Adrenal gland (tissue), 9 donors: ENCODE measurements at regions not wholly inside any gene's neighbourhood (a gene's known extent, or its start where the extent isn't known, plus 50 kb on each side); places are given as distances from the start of the nearest gene placed in this dataset.

Experiments
- DNase-seq, 7 donors: peaks; one replicate each; pipeline ENCODE4 v3.0.0-alpha.2; 2019 to 2020
- H3K27ac ChIP-seq, 5 donors: fragments of 200-600 bp; sonication (generic) in 4 of 5; 1 replicate in 3 of 5; 2 replicates in 2 of 5; pipeline versions ENCODE4 v1.5.1 to v1.8.0; 2016 to 2020; ENCODE audit warnings: mild to moderate bottlenecking in 1 of 5
- H3K27me3 ChIP-seq: fragments of 200-600 bp; 2 replicates; pipeline ENCODE4 v1.8.0; 2021
- H3K36me3 ChIP-seq, 2 donors: fragments of 200-600 bp; replicated peaks in 1 of 2; 1 replicate in 1 of 2; 2 replicates in 1 of 2; pipeline versions ENCODE4 v1.5.1 to v1.8.0; 2018 to 2022
- H3K4me1 ChIP-seq, 2 donors: fragments of 200-600 bp; replicated peaks in 1 of 2; 1 replicate in 1 of 2; 2 replicates in 1 of 2; pipeline versions ENCODE4 v1.5.1 to v1.8.0; 2018 to 2021
- H3K4me3 ChIP-seq, 4 donors: fragments of 200-600 bp; sonication (generic) in 3 of 4; one replicate each; pipeline ENCODE4 v1.5.1; 2016 to 2018
- H3K9me3 ChIP-seq, 3 donors: fragments of 200-600 bp; sonication (generic) in 1 of 3; replicated peaks in 1 of 3; 1 replicate in 2 of 3; 2 replicates in 1 of 3; pipeline versions ENCODE4 v1.5.1 to v1.8.0; 2016 to 2021
- POLR2A ChIP-seq, 2 donors: fragments of 450-650 bp; IDR thresholded peaks; one replicate each; pipeline ENCODE4 v1.6.1; 2017; ENCODE audit warnings: antibody characterized with exemption in 2 of 2, mild to moderate bottlenecking in 2 of 2, moderate library complexity in 1 of 2
- WGBS, 4 donors: extraction: QIAGEN DNeasy Blood & Tissue Kit in 2 of 4; methylation state at CpG; one replicate each; pipeline versions ENCODE4 v1.1.5 to v1.1.7; 2013 to 2017; 5-methylcytosine and 5-hydroxymethylcytosine counted together
- intact Hi-C, 2 donors: fragments of 100-400 bp; cut with DNase I; formaldehyde crosslinking; loops; one replicate each; pipeline versions ENCODE4 v1.14.1 to v1.15.0; 2022 to 2023
- TF ChIP-seq, protein P1 (sequence below), 6 experiments: fragments of 450-650 bp in 4 of 6; fragments of 200-600 bp in 2 of 6; sonication (generic) in 1 of 6; IDR thresholded peaks; 1 replicate in 5 of 6; 2 replicates in 1 of 6; pipeline versions ENCODE4 v1.5.1 to v1.8.0; 2016 to 2021; ENCODE audit warnings: antibody characterized with exemption in 6 of 6, mild to moderate bottlenecking in 2 of 6, moderate library complexity in 1 of 6
- donor health status: healthy with polysubstance abuse.
- donor health status: Bipolar disorder and iron deficiency.
- donor health status: DM: yes; HTN: yes; CAD: no.
- donor health status: DM: no; HTN: no; CAD: no.
- donor health status: DM: no; HTN: no; CAD: no.

DNA sequence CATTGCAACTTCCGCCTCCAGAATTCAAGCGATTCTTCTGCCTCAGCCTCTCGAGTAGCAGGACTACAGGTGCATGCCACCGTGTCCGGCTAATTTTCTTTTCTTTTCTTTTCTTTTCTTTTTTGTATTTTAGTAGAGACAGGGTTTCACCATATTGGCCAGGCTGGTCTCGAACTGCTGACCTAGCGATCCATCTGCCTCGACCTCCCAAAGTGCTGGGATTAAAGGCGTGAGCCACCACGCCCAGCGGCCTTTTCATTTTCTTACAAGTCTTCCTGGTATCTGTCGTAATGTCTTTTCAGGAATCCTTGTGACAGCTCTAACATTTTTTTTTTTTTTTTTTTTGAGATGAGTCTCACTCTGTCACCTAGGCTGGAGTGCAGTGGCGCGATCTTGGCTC lies 66.4 kb upstream of the EDAR start:
- intact Hi-C loops, result no loop called here
- H3K4me1 ChIP-seq, result no peaks in the 10 kb centered on the region
- H3K27me3 ChIP-seq, result no peaks in the 10 kb centered on the region
- H3K4me3 ChIP-seq, result no peak overlapping the region
- WGBS, 4 donors, result 84 to 89% (median 84%) methylated on average over 14 of the region's 14 CpGs
- H3K27ac ChIP-seq, result no peak overlapping the region
- DNase-seq, result no peak
- H3K9me3 ChIP-seq, result no peaks in the 10 kb centered on the region
- no peak for TF ChIP-seq POLR2A (IDR thresholded peaks at IDR 0.05)
- TF ChIP-seq, protein P1, sequence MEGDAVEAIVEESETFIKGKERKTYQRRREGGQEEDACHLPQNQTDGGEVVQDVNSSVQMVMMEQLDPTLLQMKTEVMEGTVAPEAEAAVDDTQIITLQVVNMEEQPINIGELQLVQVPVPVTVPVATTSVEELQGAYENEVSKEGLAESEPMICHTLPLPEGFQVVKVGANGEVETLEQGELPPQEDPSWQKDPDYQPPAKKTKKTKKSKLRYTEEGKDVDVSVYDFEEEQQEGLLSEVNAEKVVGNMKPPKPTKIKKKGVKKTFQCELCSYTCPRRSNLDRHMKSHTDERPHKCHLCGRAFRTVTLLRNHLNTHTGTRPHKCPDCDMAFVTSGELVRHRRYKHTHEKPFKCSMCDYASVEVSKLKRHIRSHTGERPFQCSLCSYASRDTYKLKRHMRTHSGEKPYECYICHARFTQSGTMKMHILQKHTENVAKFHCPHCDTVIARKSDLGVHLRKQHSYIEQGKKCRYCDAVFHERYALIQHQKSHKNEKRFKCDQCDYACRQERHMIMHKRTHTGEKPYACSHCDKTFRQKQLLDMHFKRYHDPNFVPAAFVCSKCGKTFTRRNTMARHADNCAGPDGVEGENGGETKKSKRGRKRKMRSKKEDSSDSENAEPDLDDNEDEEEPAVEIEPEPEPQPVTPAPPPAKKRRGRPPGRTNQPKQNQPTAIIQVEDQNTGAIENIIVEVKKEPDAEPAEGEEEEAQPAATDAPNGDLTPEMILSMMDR (IDR thresholded peaks at IDR 0.05), result no peak
- H3K36me3 ChIP-seq, result no peaks in the 10 kb centered on the region

DNA sequence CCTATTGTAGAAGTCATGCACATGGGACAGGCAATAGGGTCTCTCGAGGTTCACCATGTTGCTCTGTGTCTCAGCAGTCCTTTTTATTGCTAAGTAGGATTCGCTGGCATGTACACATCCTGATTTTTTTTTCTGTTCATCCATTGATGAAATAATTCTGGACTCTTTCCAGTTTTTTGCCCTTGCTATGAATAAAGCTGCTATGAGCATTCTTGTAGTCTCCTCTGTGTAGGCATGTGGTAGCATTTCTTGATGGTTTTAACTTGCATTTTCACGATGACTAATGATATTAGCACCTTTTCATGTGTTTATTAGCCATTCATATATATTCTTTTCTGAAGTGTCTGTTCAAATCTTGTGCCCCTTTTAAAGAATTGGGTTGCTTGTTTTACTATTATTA lies 65.8 kb upstream of the EDAR start:
- intact Hi-C loops, result no loop called here
- WGBS, 4 donors, result 69 to 89% (median 82%) methylated on average over 3 of the region's 3 CpGs

DNA sequence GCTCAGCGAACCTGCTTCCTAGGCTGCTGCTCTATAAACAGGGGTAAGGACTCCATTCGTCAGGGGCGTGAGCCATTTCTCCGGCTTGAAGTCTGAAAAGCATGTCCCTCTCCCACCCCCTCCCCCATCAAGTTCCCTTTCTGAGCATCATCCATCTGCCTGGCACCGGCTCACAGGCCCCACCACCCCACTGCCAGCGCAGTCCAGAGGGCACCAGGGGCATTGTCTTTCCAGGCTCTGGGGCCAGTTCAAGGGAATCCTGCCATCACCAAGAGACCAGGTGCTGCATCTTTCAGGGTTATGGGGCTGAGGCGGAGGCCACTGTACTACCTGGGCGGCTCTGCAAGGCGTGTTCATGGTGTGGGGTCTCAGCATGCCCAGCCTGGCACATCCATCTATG lies 64.7 kb upstream of the EDAR start:
- no peaks in the 10 kb centered on the region for H3K36me3 ChIP-seq
- intact Hi-C loops, result no loop called here
- no peaks in the 10 kb centered on the region for H3K27me3 ChIP-seq
- WGBS, 4 donors, result 77 to 91% (median 87%) methylated on average over 8 to 9 of the region's 9 CpGs
- no peaks in the 10 kb centered on the region for H3K9me3 ChIP-seq
- H3K27ac ChIP-seq, result no peak overlapping the region
- TF ChIP-seq, protein P1 (IDR thresholded peaks at IDR 0.05), result no peak
- TF ChIP-seq POLR2A (IDR thresholded peaks at IDR 0.05), result no peak
- no peaks in the 10 kb centered on the region for H3K4me1 ChIP-seq
- DNase-seq, result no peak
- H3K4me3 ChIP-seq, result no peak overlapping the region

More for the DNA sequence above, 65.8 kb upstream of the EDAR start:
- TF ChIP-seq POLR2A (IDR thresholded peaks at IDR 0.05), result no peak
- TF ChIP-seq, protein P1 (IDR thresholded peaks at IDR 0.05), result no peak
- Histone ChIP-seq H3K4me1 (no peaks in the 10 kb centered on the region), H3K27me3 (no peaks in the 10 kb centered on the region), H3K4me3 (no peak overlapping the region), H3K27ac (no peak overlapping the region), H3K36me3 (no peaks in the 10 kb centered on the region), H3K9me3 (no peaks in the 10 kb centered on the region)
- no peak for DNase-seq

DNA sequence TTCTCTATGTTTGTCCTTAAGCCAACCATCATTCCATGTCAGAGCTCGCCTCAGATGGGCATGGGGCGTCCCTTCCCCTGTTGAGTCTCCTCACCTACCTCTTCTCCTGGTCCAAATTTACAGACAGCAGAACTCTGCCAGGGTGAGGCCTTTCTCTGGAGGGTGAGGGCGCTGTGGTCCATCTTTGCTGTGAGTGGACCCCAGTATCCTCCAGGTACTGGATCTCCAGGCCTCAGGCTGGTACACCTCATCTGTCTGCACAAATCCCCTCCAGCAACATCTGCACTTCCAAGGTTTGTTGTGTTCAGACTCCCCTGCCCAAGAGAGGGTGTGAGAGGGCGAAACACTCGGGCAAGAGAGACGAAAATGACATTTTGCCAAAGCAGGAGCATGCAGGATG lies 63.9 kb upstream of the EDAR start:
- Histone ChIP-seq H3K9me3 (no peaks in the 10 kb centered on the region), H3K4me3 (no peak overlapping the region), H3K4me1 (no peaks in the 10 kb centered on the region), H3K27me3 (no peaks in the 10 kb centered on the region), H3K36me3 (no peaks in the 10 kb centered on the region), H3K27ac (no peak overlapping the region)
- no peak for DNase-seq
- WGBS, 4 donors, result 82 to 91% (median 88%) methylated on average over 6 of the region's 6 CpGs
- no peak for TF ChIP-seq POLR2A (IDR thresholded peaks at IDR 0.05)
- TF ChIP-seq, protein P1 (IDR thresholded peaks at IDR 0.05), result no peak
- intact Hi-C loops, result no loop called here
